H7 (cell line): ENCODE measurements at regions not wholly inside any gene's neighbourhood (a gene's known extent, or its start where the extent isn't known, plus 50 kb on each side); places are given as distances from the start of the nearest gene placed in this dataset.

ENCODE experiments used
- DNase-seq: peaks from one replicate; pipeline ENCODE4 v3.0.0; 2012
- H3K27me3 ChIP-seq: 2 replicates; pipeline ENCODE4 v1.6.0; 2011; ENCODE audit warnings: mild to moderate bottlenecking, low read length; ENCODE audit not compliant: control insufficient read depth, insufficient read depth
- H3K36me3 ChIP-seq: replicated peaks from 2 replicates; pipeline ENCODE4 v1.5.1; 2011; ENCODE audit warnings: low read length; ENCODE audit not compliant: control insufficient read depth, insufficient read depth
- H3K4me3 ChIP-seq: 2 replicates; pipeline ENCODE4 v1.5.1; 2011; ENCODE audit warnings: low read depth, mild to moderate bottlenecking, control low read depth, low read length, moderate library complexity; ENCODE audit not compliant: insufficient read depth

GRCh38 chr12:24034894-24035293 lies 85.4 kb upstream of the SOX5 start:
- H3K4me3 ChIP-seq: no peak overlapping the region

GRCh38 chr12:24034160-24034559 lies 84.7 kb upstream of the SOX5 start:
- DNase-seq: no peak
- Histone ChIP-seq H3K27me3 (no peaks in the 10 kb centered on the region), H3K4me3 (no peak overlapping the region), H3K36me3 (no peaks in the 10 kb centered on the region)

More at GRCh38 chr12:24034894-24035293, 85.4 kb upstream of the SOX5 start:
- no peaks in the 10 kb centered on the region for H3K27me3 ChIP-seq
- no peaks in the 10 kb centered on the region for H3K36me3 ChIP-seq
- DNase-seq: no peak

- no peaks in the 10 kb centered on the region for H3K27me3 ChIP-seq
- no peaks in the 10 kb centered on the region for H3K36me3 ChIP-seq
- no peak for DNase-seq
- H3K4me3 ChIP-seq: no peak overlapping the region
Measured at GRCh38 chr12:24027352-24027751, 77.9 kb upstream of the SOX5 start.

GRCh38 chr12:24025153-24025798 lies 75.8 kb upstream of the SOX5 start:
- Histone ChIP-seq H3K36me3 (no peaks in the 10 kb centered on the region), H3K27me3 (no peaks in the 10 kb centered on the region), H3K4me3 (no peak overlapping the region)
- DNase-seq: no peak

- Histone ChIP-seq H3K4me3 (no peak overlapping the region), H3K27me3 (no peaks in the 10 kb centered on the region), H3K36me3 (no peaks in the 10 kb centered on the region)
- no peak for DNase-seq
Measured at GRCh38 chr12:24023081-24023480, 73.6 kb upstream of the SOX5 start.

GRCh38 chr12:24021164-24021502 lies 71.7 kb upstream of the SOX5 start:
- no peaks in the 10 kb centered on the region for H3K36me3 ChIP-seq
- no peaks in the 10 kb centered on the region for H3K27me3 ChIP-seq
- H3K4me3 ChIP-seq: no peak overlapping the region
- DNase-seq: no peak

GRCh38 chr12:24020397-24021163 lies 71.1 kb upstream of the SOX5 start:
- Histone ChIP-seq H3K27me3 (no peaks in the 10 kb centered on the region), H3K4me3 (no peak overlapping the region), H3K36me3 (no peaks in the 10 kb centered on the region)
- DNase-seq: no peak

GRCh38 chr12:24015833-24016160 lies 66.3 kb upstream of the SOX5 start:
- no peak overlapping the region for H3K4me3 ChIP-seq
- DNase-seq: no peak
- no peaks in the 10 kb centered on the region for H3K27me3 ChIP-seq
- H3K36me3 ChIP-seq: no peaks in the 10 kb centered on the region

- no peak for DNase-seq
- Histone ChIP-seq H3K36me3 (no peaks in the 10 kb centered on the region), H3K27me3 (no peaks in the 10 kb centered on the region), H3K4me3 (no peak overlapping the region)
Measured at GRCh38 chr12:24014915-24015832, 65.7 kb upstream of the SOX5 start.

GRCh38 chr12:24014240-24014639 lies 64.8 kb upstream of the SOX5 start:
- Histone ChIP-seq H3K36me3 (no peaks in the 10 kb centered on the region), H3K4me3 (no peak overlapping the region)
- DNase-seq: no peak

GRCh38 chr12:24012528-24012927 lies 63.1 kb upstream of the SOX5 start:
- DNase-seq: no peak
- H3K4me3 ChIP-seq: no peak overlapping the region
- H3K36me3 ChIP-seq: no peaks in the 10 kb centered on the region
- H3K27me3 ChIP-seq: no peaks in the 10 kb centered on the region

More at GRCh38 chr12:24014240-24014639, 64.8 kb upstream of the SOX5 start:
- no peaks in the 10 kb centered on the region for H3K27me3 ChIP-seq

- no peak for DNase-seq
- Histone ChIP-seq H3K36me3 (no peaks in the 10 kb centered on the region), H3K27me3 (no peaks in the 10 kb centered on the region), H3K4me3 (no peak overlapping the region)
Measured at GRCh38 chr12:24011927-24012507, 62.5 kb upstream of the SOX5 start.

GRCh38 chr12:24008166-24008565 lies 58.7 kb upstream of the SOX5 start:
- Histone ChIP-seq H3K4me3 (no peak overlapping the region), H3K36me3 (no peaks in the 10 kb centered on the region), H3K27me3 (no peaks in the 10 kb centered on the region)
- DNase-seq: no peak
